ENCODE measurements at regions not wholly inside any gene's neighbourhood (a gene's known extent, or its start where the extent isn't known, plus 50 kb on each side); places are given as distances from the start of the nearest gene placed in this dataset.

DNA sequence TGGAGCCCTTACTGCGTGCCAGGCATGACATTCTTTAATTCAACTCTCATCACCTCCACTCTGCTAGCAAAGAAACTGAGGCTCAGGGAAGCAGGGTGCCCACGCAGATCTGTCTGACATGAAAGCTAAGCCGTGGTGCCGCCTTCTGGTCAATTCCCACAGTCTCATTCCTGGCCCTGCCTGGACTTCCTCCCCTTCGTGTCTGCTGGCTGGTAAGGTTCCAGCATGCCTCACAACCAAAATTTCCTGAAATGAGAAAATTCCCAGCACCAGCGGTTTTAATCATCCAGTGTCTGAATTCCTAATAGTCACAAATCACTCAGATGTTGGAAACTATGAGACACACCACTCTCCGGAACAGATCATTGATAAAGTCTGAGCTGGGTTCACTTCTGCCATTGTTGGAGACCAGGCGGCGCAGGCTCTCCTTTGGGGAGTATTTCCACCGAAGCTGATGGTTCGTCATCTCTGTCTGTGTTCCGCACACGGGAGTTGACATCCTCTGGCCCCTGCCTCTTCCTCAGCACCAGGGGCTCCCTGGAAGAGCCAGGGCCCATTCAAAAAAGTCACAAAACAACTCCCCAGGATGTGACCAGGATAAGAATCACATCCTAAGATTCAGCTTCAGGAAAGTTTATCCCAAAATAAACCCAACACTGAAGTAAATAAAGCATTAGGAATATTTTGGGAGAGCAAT lies 167.7 kb downstream of the PLPP3 start:
- no peaks in the 10 kb centered on the region for H3K27me3 ChIP-seq
- no peaks in the 10 kb centered on the region for H3K36me3 ChIP-seq
- TF ChIP-seq, protein P1, sequence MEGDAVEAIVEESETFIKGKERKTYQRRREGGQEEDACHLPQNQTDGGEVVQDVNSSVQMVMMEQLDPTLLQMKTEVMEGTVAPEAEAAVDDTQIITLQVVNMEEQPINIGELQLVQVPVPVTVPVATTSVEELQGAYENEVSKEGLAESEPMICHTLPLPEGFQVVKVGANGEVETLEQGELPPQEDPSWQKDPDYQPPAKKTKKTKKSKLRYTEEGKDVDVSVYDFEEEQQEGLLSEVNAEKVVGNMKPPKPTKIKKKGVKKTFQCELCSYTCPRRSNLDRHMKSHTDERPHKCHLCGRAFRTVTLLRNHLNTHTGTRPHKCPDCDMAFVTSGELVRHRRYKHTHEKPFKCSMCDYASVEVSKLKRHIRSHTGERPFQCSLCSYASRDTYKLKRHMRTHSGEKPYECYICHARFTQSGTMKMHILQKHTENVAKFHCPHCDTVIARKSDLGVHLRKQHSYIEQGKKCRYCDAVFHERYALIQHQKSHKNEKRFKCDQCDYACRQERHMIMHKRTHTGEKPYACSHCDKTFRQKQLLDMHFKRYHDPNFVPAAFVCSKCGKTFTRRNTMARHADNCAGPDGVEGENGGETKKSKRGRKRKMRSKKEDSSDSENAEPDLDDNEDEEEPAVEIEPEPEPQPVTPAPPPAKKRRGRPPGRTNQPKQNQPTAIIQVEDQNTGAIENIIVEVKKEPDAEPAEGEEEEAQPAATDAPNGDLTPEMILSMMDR (IDR thresholded peaks at IDR 0.05), result no peak
- TF ChIP-seq POLR2A (IDR thresholded peaks at IDR 0.05), result no peak
- no peak for TF ChIP-seq EP300 (IDR thresholded peaks at IDR 0.05)
- TF ChIP-seq POLR2AphosphoS5 (IDR thresholded peaks at IDR 0.05), result no peak
- DNase-seq (ENCODE audit: low spot score in 2 of 2), result no peak
- no peaks in the 10 kb centered on the region for H3K9me3 ChIP-seq
- no peaks in the 10 kb centered on the region for H3K4me1 ChIP-seq
- H3K27ac ChIP-seq, result no peak overlapping the region
- H3K4me3 ChIP-seq, result no peak overlapping the region
- 57% methylated on average over 13 of the region's 13 CpGs for WGBS

- Histone ChIP-seq H3K36me3 (no peaks in the 10 kb centered on the region), H3K27me3 (no peaks in the 10 kb centered on the region), H3K4me3 (no peak overlapping the region), H3K4me1 (no peaks in the 10 kb centered on the region), H3K27ac (no peak overlapping the region), H3K9me3 (no peaks in the 10 kb centered on the region)
- no peak for TF ChIP-seq POLR2AphosphoS5 (IDR thresholded peaks at IDR 0.05)
- TF ChIP-seq, protein P1 (IDR thresholded peaks at IDR 0.05), result no peak
- no peak for TF ChIP-seq EP300 (IDR thresholded peaks at IDR 0.05)
- no peak for TF ChIP-seq POLR2A (IDR thresholded peaks at IDR 0.05)
- DNase-seq (ENCODE audit: low spot score in 2 of 2), result no peak
- WGBS, result 100% methylated on average over 2 of the region's 2 CpGs
Observed at GRCh38 chr1:56411021-56411420, 168.3 kb downstream of the PLPP3 start.

DNA sequence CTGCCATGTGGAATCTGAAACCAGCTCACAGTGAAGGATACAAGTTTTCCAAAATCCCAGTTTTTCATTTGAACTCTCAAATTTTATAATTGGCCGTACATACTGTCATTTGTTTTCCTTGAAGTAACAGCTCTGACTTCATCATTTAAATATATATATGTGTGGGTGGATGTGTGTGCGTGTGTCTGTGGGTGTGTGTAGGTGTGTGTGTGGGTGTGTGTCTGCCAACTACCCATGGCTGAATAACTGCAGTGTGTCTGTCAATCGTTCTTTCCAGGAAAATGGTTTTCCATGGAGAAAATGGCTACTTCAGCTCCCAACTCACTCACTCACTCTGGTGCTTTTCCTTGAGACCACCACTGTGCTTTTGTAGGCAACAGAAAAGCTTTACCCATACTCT lies 169.0 kb downstream of the PLPP3 start:
- Histone ChIP-seq H3K36me3 (no peaks in the 10 kb centered on the region), H3K27me3 (no peaks in the 10 kb centered on the region), H3K9me3 (no peaks in the 10 kb centered on the region), H3K4me3 (no peak overlapping the region), H3K4me1 (no peaks in the 10 kb centered on the region), H3K27ac (no peak overlapping the region)
- TF ChIP-seq POLR2AphosphoS5 (IDR thresholded peaks at IDR 0.05), result no peak
- no peak for TF ChIP-seq EP300 (IDR thresholded peaks at IDR 0.05)
- TF ChIP-seq, protein P1 (IDR thresholded peaks at IDR 0.05), result no peak
- TF ChIP-seq POLR2A (IDR thresholded peaks at IDR 0.05), result no peak
- DNase-seq (ENCODE audit: low spot score in 2 of 2), result no peak
- 92% methylated on average over 3 of the region's 3 CpGs for WGBS

DNA sequence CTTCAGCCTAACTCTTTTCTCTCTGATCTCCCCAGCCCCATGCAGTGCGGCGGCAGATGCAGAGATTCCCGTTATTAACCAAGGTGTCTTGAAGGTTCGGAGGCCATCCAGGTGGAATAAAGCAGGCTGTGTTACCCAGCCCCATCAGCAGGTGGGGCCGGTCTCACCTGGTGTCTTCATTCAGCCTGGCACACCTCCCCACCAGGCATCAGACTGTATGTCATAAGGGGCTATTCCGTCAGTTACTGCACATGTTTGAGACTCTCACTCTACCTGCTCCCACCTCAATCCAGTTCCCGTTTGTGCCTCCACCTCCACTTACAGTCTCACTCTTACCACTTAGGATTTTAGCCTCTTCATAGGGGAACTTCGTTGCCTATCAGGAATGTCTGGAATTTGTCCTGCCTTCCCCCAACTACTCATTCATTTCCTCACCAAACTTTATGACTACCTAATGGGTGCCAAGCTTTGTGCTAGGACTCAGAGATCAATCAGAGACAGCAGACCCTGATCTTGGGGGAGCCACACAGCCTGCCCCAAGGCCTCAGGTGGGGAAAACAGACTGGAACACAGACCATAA lies 170.2 kb downstream of the PLPP3 start:
- WGBS, result 80% methylated on average over 8 of the region's 8 CpGs
- H3K4me1 ChIP-seq, result peaks cover 6% of the 10 kb centered on the region
- TF ChIP-seq, protein P1 (IDR thresholded peaks at IDR 0.05), result peak in 1 of 2 donors; percentile 25
- TF ChIP-seq POLR2AphosphoS5 (IDR thresholded peaks at IDR 0.05) (no peak), POLR2A (IDR thresholded peaks at IDR 0.05) (no peak), EP300 (IDR thresholded peaks at IDR 0.05) (no peak)
- no peak overlapping the region for H3K27ac ChIP-seq
- no peaks in the 10 kb centered on the region for H3K36me3 ChIP-seq
- H3K27me3 ChIP-seq, result no peaks in the 10 kb centered on the region
- no peak overlapping the region for H3K4me3 ChIP-seq
- no peak for DNase-seq (ENCODE audit: low spot score in 2 of 2)
- no peaks in the 10 kb centered on the region for H3K9me3 ChIP-seq

DNA sequence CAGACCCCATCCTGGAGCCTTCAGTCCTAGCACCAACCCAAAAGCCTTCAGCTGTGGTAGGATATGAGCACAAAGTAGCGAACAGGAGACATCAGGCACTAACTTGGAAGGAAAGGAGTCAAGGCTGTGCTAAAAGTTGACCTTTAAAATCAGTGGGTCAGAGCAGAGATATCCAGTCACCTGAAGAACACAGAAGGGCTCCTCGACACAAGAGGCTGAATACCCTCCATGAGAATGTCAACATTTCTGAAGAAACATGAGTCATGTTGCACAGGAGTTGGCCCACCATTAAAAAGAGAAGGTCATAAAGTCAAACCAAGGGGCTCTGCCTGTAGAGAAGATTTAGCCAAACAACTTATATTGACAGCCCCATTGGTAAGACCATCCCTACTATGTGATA lies 172.5 kb downstream of the PLPP3 start:
- DNase-seq (ENCODE audit: low spot score in 2 of 2), result no peak
- Histone ChIP-seq H3K4me1 (peaks cover 9% of the 10 kb centered on the region), H3K27ac (no peak overlapping the region), H3K36me3 (no peaks in the 10 kb centered on the region), H3K27me3 (no peaks in the 10 kb centered on the region), H3K4me3 (no peak overlapping the region), H3K9me3 (no peaks in the 10 kb centered on the region)
- WGBS, result 93% methylated on average over 2 of the region's 2 CpGs
- no peak for TF ChIP-seq EP300 (IDR thresholded peaks at IDR 0.05)
- TF ChIP-seq POLR2A (IDR thresholded peaks at IDR 0.05), result no peak
- TF ChIP-seq POLR2AphosphoS5 (IDR thresholded peaks at IDR 0.05), result no peak
- TF ChIP-seq, protein P1 (IDR thresholded peaks at IDR 0.05), result no peak

All from suprapubic skin (tissue), 4 donors.